Endothelial cell (in vitro differentiated cells): ENCODE measurements at regions not wholly inside any gene's neighbourhood (a gene's known extent, or its start where the extent isn't known, plus 50 kb on each side); places are given as distances from the start of the nearest gene placed in this dataset.

Experiments
- DNase-seq: peaks from one replicate; pipeline ENCODE4 v3.0.0; 2021; ENCODE audit warnings: low spot score
- H3K27ac Mint-ChIP-seq: one replicate; pipeline ENCODE4 v1.8.0; 2021; ENCODE audit warnings: mixed read lengths, inconsistent platforms; ENCODE audit not compliant: unreplicated experiment
- H3K27me3 Mint-ChIP-seq: one replicate; pipeline ENCODE4 v1.8.0; 2021; ENCODE audit warnings: mild to moderate bottlenecking, moderate library complexity, mixed read lengths, inconsistent platforms; ENCODE audit not compliant: unreplicated experiment
- H3K36me3 Mint-ChIP-seq: one replicate; pipeline ENCODE4 v1.8.0; 2021; ENCODE audit warnings: mild to moderate bottlenecking, low read depth, mixed read lengths, inconsistent platforms; ENCODE audit not compliant: unreplicated experiment
- H3K4me1 Mint-ChIP-seq: one replicate; pipeline ENCODE4 v1.8.0; 2021; ENCODE audit warnings: mild to moderate bottlenecking, mixed read lengths, inconsistent platforms; ENCODE audit not compliant: unreplicated experiment
- H3K4me3 Mint-ChIP-seq: one replicate; pipeline ENCODE4 v1.8.0; 2021; ENCODE audit warnings: mild to moderate bottlenecking, mixed read lengths, inconsistent platforms; ENCODE audit not compliant: unreplicated experiment
- H3K9me3 Mint-ChIP-seq: one replicate; pipeline ENCODE4 v1.8.0; 2021; ENCODE audit warnings: mixed read lengths, inconsistent platforms; ENCODE audit not compliant: unreplicated experiment
- TF ChIP-seq, protein P1 (sequence below): fragments of 200-600 bp; sonication (generic); IDR thresholded peaks from one replicate; pipeline ENCODE4 v1.5.0; 2021; ENCODE audit warnings: antibody characterized with exemption; ENCODE audit not compliant: unreplicated experiment

GRCh38 chr3:78015856-78016255 lies 976.0 kb downstream of the ROBO2 start:
- no peak overlapping the region for H3K27ac Mint-ChIP-seq
- H3K9me3 Mint-ChIP-seq: no peaks in the 10 kb centered on the region
- H3K4me3 Mint-ChIP-seq: no peak overlapping the region
- TF ChIP-seq, protein P1, sequence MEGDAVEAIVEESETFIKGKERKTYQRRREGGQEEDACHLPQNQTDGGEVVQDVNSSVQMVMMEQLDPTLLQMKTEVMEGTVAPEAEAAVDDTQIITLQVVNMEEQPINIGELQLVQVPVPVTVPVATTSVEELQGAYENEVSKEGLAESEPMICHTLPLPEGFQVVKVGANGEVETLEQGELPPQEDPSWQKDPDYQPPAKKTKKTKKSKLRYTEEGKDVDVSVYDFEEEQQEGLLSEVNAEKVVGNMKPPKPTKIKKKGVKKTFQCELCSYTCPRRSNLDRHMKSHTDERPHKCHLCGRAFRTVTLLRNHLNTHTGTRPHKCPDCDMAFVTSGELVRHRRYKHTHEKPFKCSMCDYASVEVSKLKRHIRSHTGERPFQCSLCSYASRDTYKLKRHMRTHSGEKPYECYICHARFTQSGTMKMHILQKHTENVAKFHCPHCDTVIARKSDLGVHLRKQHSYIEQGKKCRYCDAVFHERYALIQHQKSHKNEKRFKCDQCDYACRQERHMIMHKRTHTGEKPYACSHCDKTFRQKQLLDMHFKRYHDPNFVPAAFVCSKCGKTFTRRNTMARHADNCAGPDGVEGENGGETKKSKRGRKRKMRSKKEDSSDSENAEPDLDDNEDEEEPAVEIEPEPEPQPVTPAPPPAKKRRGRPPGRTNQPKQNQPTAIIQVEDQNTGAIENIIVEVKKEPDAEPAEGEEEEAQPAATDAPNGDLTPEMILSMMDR: no peak
- DNase-seq: no peak
- H3K4me1 Mint-ChIP-seq: no peaks in the 10 kb centered on the region
- H3K36me3 Mint-ChIP-seq: no peaks in the 10 kb centered on the region
- H3K27me3 Mint-ChIP-seq: no peaks in the 10 kb centered on the region

DNA sequence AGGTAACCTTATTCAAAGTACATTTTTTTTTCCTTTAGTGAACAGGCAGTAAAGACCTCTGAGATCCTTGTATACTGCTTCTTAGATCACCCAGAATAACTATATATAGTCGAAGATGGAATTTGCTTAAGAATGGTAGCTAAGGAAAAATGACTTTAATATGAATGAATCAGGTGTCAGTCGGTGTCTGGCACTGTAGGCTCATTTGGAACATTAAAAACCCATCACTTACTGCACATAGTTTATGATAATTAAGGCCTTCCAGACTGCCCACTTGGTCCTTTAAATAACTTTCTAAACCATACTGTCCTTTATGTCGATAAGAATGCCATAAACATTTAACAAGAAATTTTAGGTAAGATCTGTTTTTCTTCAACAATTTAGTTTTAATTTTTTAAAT lies 981.8 kb downstream of the ROBO2 start:
- Mint-ChIP-seq H3K4me3 (no peak overlapping the region), H3K4me1 (no peaks in the 10 kb centered on the region), H3K9me3 (no peaks in the 10 kb centered on the region), H3K36me3 (no peaks in the 10 kb centered on the region), H3K27me3 (no peaks in the 10 kb centered on the region), H3K27ac (no peak overlapping the region)
- no peak for DNase-seq
- TF ChIP-seq, protein P1: no peak

DNA sequence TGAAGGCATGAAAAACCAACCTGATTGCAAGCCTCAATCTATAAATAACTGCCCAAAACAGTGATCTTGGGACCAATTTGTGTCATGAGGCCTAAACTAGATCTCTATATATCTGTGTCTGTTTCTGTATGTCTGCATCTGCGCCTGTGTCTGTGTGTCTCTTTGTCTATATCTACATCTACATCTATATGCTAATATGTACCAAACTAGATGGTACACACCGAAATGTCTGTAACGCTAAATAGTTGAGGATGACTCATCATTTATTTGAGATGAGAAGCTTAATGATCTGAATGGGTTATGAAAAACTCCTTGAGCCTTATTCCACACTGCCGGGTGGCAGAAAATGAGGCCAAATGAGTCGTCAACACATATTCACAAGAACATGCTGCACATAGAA lies 982.3 kb downstream of the ROBO2 start:
- TF ChIP-seq, protein P1: no peak
- H3K4me3 Mint-ChIP-seq: no peak overlapping the region
- no peaks in the 10 kb centered on the region for H3K36me3 Mint-ChIP-seq
- no peak for DNase-seq
- H3K4me1 Mint-ChIP-seq: no peaks in the 10 kb centered on the region
- no peak overlapping the region for H3K27ac Mint-ChIP-seq
- H3K27me3 Mint-ChIP-seq: no peaks in the 10 kb centered on the region
- H3K9me3 Mint-ChIP-seq: no peaks in the 10 kb centered on the region

- TF ChIP-seq, protein P1: no peak
- Mint-ChIP-seq H3K4me3 (no peak overlapping the region), H3K27me3 (no peaks in the 10 kb centered on the region)
Measured at GRCh38 chr3:78023257-78023656, 983.4 kb downstream of the ROBO2 start.

DNA sequence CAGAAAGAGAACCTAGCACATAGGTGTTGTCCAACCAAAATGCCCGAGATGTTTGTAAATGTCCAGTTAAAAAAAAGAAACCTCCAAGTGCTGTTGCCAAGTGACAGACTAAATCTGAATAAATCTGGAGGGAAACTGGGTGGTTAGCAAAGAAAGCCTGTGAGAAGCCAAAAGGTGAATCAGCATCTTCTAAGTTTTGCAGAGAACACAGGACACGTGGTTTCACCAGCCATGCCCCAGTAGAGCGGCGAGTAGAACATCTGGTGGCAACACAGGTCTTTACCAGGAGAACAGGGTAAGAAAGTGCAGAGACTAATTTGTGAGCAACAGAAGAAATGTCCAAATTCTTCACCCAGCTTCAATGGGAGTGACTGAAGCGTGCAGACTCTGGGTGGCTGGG lies 986.0 kb downstream of the ROBO2 start:
- no peaks in the 10 kb centered on the region for H3K4me1 Mint-ChIP-seq
- H3K27ac Mint-ChIP-seq: no peak overlapping the region
- H3K36me3 Mint-ChIP-seq: no peaks in the 10 kb centered on the region
- TF ChIP-seq, protein P1: no peak
- H3K4me3 Mint-ChIP-seq: no peak overlapping the region
- no peaks in the 10 kb centered on the region for H3K27me3 Mint-ChIP-seq
- no peak for DNase-seq
- H3K9me3 Mint-ChIP-seq: no peaks in the 10 kb centered on the region

More at GRCh38 chr3:78023257-78023656, 983.4 kb downstream of the ROBO2 start:
- no peak overlapping the region for H3K27ac Mint-ChIP-seq
- DNase-seq: no peak
- no peaks in the 10 kb centered on the region for H3K36me3 Mint-ChIP-seq
- H3K9me3 Mint-ChIP-seq: no peaks in the 10 kb centered on the region
- no peaks in the 10 kb centered on the region for H3K4me1 Mint-ChIP-seq
